H7 (cell line): ENCODE measurements at regions not wholly inside any gene's neighbourhood (a gene's known extent, or its start where the extent isn't known, plus 50 kb on each side); places are given as distances from the start of the nearest gene placed in this dataset.
A peak's percentile ranks its signal among the peaks of the same experiment; 100 is the strongest.

Experiments used
- DNase-seq: peaks from one replicate; pipeline ENCODE4 v3.0.0; 2012
- H3K27me3 ChIP-seq: 2 replicates; pipeline ENCODE4 v1.6.0; 2011; ENCODE audit warnings: mild to moderate bottlenecking, low read length; ENCODE audit not compliant: control insufficient read depth, insufficient read depth
- H3K36me3 ChIP-seq: replicated peaks from 2 replicates; pipeline ENCODE4 v1.5.1; 2011; ENCODE audit warnings: low read length; ENCODE audit not compliant: control insufficient read depth, insufficient read depth
- H3K4me3 ChIP-seq: 2 replicates; pipeline ENCODE4 v1.5.1; 2011; ENCODE audit warnings: low read depth, mild to moderate bottlenecking, control low read depth, low read length, moderate library complexity; ENCODE audit not compliant: insufficient read depth

GRCh38 chr2:220930271-220931076 lies 641.6 kb downstream of the EPHA4 start:
- H3K4me3 ChIP-seq: no peak overlapping the region
- no peaks in the 10 kb centered on the region for H3K36me3 ChIP-seq
- no peaks in the 10 kb centered on the region for H3K27me3 ChIP-seq
- no peak for DNase-seq

- DNase-seq: no peak
- Histone ChIP-seq H3K36me3 (no peaks in the 10 kb centered on the region), H3K4me3 (no peak overlapping the region), H3K27me3 (no peaks in the 10 kb centered on the region)
Measured at GRCh38 chr2:220931491-220931890, 640.6 kb downstream of the EPHA4 start.

DNA sequence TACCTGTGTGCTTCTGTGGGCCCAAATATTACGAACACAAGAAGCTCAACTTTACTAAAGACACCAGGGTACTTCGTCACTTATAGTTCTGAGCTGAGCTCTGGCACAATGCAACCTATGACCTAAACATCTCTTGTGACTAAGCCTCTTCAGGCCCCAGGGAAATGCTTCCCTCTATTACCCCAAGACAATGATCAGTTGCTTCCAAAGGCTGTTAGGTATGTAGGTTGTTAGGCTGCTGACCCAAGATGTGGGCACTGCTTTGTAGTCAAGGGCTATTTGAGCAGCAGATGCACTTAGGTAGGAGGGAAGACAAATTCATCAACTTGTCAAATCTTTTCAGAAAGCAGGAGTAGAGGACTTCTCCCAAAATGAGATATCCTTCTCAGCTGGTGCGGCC lies 640.1 kb downstream of the EPHA4 start:
- Histone ChIP-seq H3K27me3 (no peaks in the 10 kb centered on the region), H3K4me3 (no peak overlapping the region), H3K36me3 (no peaks in the 10 kb centered on the region)
- DNase-seq: no peak

GRCh38 chr2:220935789-220936321 lies 636.2 kb downstream of the EPHA4 start:
- Histone ChIP-seq H3K36me3 (no peaks in the 10 kb centered on the region), H3K4me3 (no peak overlapping the region), H3K27me3 (no peaks in the 10 kb centered on the region)
- DNase-seq: no peak

- Histone ChIP-seq H3K4me3 (no peak overlapping the region), H3K36me3 (no peaks in the 10 kb centered on the region), H3K27me3 (no peaks in the 10 kb centered on the region)
- peak; percentile 5 for DNase-seq
Measured at GRCh38 chr2:220936641-220937197, 635.4 kb downstream of the EPHA4 start.

GRCh38 chr2:220937245-220937644 lies 634.9 kb downstream of the EPHA4 start:
- DNase-seq: no peak
- no peaks in the 10 kb centered on the region for H3K27me3 ChIP-seq
- H3K4me3 ChIP-seq: no peak overlapping the region
- H3K36me3 ChIP-seq: no peaks in the 10 kb centered on the region

- no peak overlapping the region for H3K4me3 ChIP-seq
- no peak for DNase-seq
- H3K27me3 ChIP-seq: no peaks in the 10 kb centered on the region
Measured at GRCh38 chr2:220940646-220941045, 631.5 kb downstream of the EPHA4 start.

GRCh38 chr2:220941683-220942082 lies 630.4 kb downstream of the EPHA4 start:
- no peak for DNase-seq
- no peaks in the 10 kb centered on the region for H3K36me3 ChIP-seq
- H3K4me3 ChIP-seq: no peak overlapping the region
- H3K27me3 ChIP-seq: no peaks in the 10 kb centered on the region

More at GRCh38 chr2:220940646-220941045, 631.5 kb downstream of the EPHA4 start:
- H3K36me3 ChIP-seq: no peaks in the 10 kb centered on the region

DNA sequence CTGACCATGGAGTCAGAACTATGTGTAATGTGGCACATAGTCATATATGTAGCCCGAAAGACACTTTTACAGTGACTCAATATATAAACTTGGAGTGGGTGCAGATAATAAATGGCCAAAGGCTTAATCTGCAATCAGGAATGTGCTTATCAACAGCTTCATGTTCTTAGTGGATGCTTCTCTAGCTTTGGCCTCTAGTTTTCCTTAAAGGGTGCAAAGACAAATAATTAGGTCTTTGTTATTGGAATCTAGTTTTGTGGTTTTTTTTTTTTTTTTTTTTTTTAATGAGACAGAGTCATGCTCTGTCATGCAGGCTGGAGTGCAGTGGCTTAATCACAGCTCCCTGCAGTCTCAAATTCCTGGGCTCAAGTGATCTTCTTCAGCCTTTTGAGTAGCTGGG lies 625.6 kb downstream of the EPHA4 start:
- Histone ChIP-seq H3K4me3 (no peak overlapping the region), H3K27me3 (no peaks in the 10 kb centered on the region), H3K36me3 (no peaks in the 10 kb centered on the region)
- no peak for DNase-seq

DNA sequence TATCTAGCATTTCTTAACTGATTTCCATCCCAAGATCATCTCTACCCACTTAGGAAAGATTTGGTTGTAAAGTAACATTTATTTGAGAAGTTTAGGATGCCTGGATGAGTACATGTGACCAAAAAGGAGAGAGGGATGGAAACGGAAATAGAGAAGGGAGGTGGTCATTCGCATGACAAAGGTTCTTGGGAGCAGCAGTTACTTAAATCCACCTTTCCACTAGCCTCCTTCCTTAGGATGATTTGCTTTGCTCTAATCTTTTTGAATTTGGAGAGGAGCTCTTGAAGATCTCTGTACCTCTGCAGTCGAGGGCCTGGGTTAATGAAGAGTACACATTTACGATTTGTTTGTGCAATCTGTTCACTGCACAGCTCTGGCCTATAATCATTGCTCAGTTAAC lies 623.5 kb downstream of the EPHA4 start:
- Histone ChIP-seq H3K36me3 (no peaks in the 10 kb centered on the region), H3K4me3 (no peak overlapping the region), H3K27me3 (no peaks in the 10 kb centered on the region)
- DNase-seq: peak; percentile 23

DNA sequence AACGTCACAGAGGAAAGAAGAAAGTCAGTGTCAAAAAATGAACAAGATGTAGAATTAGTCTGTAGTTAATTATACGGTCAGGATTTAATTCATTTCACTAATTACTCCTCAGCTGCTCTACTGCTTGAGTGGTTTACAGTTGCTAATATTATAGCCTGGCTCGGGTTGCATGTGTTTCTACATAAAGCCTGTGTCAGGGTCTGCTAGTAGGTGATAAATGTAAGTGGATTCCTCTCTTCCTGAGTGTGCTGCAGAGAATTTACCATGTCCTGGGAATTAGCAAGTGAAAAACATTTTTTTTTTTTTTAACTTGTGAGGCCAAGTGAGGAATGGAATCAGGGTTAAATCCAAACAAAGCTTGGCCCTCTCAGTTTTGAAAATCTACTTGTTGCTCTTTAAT lies 622.6 kb downstream of the EPHA4 start:
- no peaks in the 10 kb centered on the region for H3K36me3 ChIP-seq
- H3K27me3 ChIP-seq: no peaks in the 10 kb centered on the region
- no peak overlapping the region for H3K4me3 ChIP-seq
- no peak for DNase-seq

DNA sequence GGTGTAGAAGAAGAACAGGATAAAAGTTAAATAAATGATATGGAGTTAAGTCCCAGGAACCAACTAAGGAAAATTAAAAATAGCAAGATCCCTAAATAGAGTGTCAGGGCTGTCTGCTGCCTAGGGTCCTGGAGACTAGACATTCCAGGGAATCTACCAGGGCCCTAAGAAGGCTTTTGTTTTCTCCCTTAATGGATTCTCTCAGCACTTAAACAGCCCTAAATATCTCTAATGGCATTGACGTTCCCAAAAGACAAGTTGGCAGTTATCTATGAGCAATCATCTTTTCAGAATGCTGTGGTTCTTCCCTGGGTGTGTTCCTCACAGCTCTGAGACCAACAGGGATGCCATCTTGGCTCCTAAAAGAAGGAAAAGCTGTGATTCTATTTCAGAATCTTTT lies 616.3 kb downstream of the EPHA4 start:
- no peak for DNase-seq
- no peaks in the 10 kb centered on the region for H3K36me3 ChIP-seq
- no peak overlapping the region for H3K4me3 ChIP-seq
- no peaks in the 10 kb centered on the region for H3K27me3 ChIP-seq

DNA sequence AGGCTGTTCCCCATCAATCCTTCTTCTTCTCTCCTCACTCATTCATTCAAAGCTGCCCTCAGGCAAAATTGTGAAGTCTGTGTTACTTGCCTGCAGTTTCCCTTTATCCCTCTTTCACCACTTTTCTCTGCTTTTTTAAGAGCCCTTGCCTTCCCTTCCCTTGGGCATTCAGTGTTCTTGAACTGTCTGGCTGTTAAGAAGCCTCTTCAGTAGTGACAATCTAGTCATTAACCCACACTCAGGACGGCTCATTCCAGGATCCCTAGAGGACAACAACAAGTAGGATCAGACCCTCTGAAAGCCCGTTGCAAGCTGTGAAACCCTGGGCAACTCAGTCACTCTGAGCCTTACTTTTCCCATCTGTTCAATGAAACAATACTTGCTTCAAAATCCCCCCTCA lies 615.7 kb downstream of the EPHA4 start:
- no peak overlapping the region for H3K4me3 ChIP-seq
- no peak for DNase-seq
- H3K36me3 ChIP-seq: no peaks in the 10 kb centered on the region
- H3K27me3 ChIP-seq: no peaks in the 10 kb centered on the region

DNA sequence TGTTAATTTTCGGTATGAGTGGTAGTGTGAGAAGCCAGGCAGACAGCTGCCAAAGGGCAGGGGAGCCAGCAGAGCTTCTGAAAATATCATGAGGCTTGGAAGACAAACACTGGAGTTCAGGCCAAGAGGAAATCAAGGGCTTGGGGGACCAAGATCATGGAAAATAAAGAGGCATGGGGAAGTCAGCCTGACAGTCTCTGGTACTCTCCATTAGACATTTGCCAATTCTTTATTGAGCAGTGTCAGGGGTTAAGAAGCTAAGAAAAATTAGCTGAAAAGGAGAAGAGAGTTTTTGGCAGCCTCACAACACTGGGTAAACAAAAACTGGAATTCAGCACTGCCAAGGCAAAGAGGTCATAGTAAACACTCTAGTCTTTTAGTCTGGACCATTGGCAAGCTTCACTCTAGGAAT lies 612.7 kb downstream of the EPHA4 start:
- Histone ChIP-seq H3K4me3 (no peak overlapping the region), H3K36me3 (no peaks in the 10 kb centered on the region), H3K27me3 (no peaks in the 10 kb centered on the region)
- no peak for DNase-seq

GRCh38 chr2:220961143-220961860 lies 610.8 kb downstream of the EPHA4 start:
- Histone ChIP-seq H3K27me3 (no peaks in the 10 kb centered on the region), H3K4me3 (no peak overlapping the region), H3K36me3 (no peaks in the 10 kb centered on the region)
- DNase-seq: no peak
